OCI-LY1 (cell line): ENCODE measurements at regions not wholly inside any gene's neighbourhood (a gene's known extent, or its start where the extent isn't known, plus 50 kb on each side); places are given as distances from the start of the nearest gene placed in this dataset.

ENCODE experiments used
- H2AFZ ChIP-seq: fragments of 200-600 bp; sonication (generic), shearing (Covaris generic); 2 replicates; pipeline ENCODE4 v1.6.0; 2014; ENCODE audit warnings: antibody characterized with exemption, mild to moderate bottlenecking, low read length
- H3F3A ChIP-seq: fragments of 200-600 bp; sonication (generic), shearing (Covaris generic); 2 replicates; pipeline ENCODE4 v1.6.0; 2014; ENCODE audit warnings: mild to moderate bottlenecking, antibody characterized with exemption, low read length, moderate library complexity; ENCODE audit not compliant: insufficient read depth
- H3K27ac ChIP-seq: fragments of 200-600 bp; sonication (generic); 2 replicates; pipeline ENCODE4 v1.5.1; 2014; ENCODE audit warnings: low read length, mixed run types, mild to moderate bottlenecking, low read depth; ENCODE audit not compliant: poor library complexity, severe bottlenecking
- H3K27me3 ChIP-seq: fragments of 200-600 bp; sonication (generic); 2 replicates; pipeline ENCODE4 v1.6.0; 2014; ENCODE audit warnings: antibody characterized with exemption, mild to moderate bottlenecking, low read length, moderate library complexity; ENCODE audit not compliant: insufficient read depth
- H3K36me3 ChIP-seq: fragments of 200-600 bp; sonication (generic); 2 replicates; pipeline ENCODE4 v1.6.1; 2014; ENCODE audit warnings: mild to moderate bottlenecking, antibody characterized with exemption, low read length, moderate library complexity, mixed read lengths; ENCODE audit not compliant: insufficient read depth
- H3K4me1 ChIP-seq: fragments of 200-600 bp; sonication (generic); 2 replicates; pipeline ENCODE4 v1.5.1; 2014; ENCODE audit warnings: mild to moderate bottlenecking, low read length, moderate library complexity; ENCODE audit not compliant: insufficient read depth, severe bottlenecking
- H3K4me2 ChIP-seq: fragments of 200-600 bp; sonication (generic), shearing (Covaris generic); 2 replicates; pipeline ENCODE4 v1.6.1; 2014; ENCODE audit warnings: low read length
- H3K4me3 ChIP-seq: fragments of 200-600 bp; sonication (generic); 2 replicates; pipeline ENCODE4 v1.5.1; 2014; ENCODE audit warnings: low read length, low read depth, mild to moderate bottlenecking, mixed read lengths; ENCODE audit not compliant: poor library complexity, severe bottlenecking
- H3K79me2 ChIP-seq: fragments of 200-600 bp; shearing (Covaris generic); 2 replicates; pipeline ENCODE4 v1.6.1; 2016; ENCODE audit warnings: mixed run types, low read length, mixed read lengths; ENCODE audit not compliant: insufficient read depth
- H3K9ac ChIP-seq: fragments of 200-600 bp; sonication (generic), shearing (Covaris generic); 2 replicates; pipeline ENCODE4 v1.6.1; 2014; ENCODE audit warnings: mild to moderate bottlenecking, low read length, mixed read lengths
- H3K9me2 ChIP-seq: fragments of 200-600 bp; sonication (generic), shearing (Covaris generic); 2 replicates; pipeline ENCODE4 v1.6.1; 2014; ENCODE audit warnings: low read depth, mild to moderate bottlenecking, low read length, mixed read lengths
- H3K9me3 ChIP-seq: fragments of 200-600 bp; shearing (Covaris generic); 2 replicates; pipeline ENCODE4 v1.6.1; 2014; ENCODE audit warnings: low read length, mixed read lengths
- H4K20me1 ChIP-seq: fragments of 200-600 bp; sonication (generic), shearing (Covaris generic); 2 replicates; pipeline ENCODE4 v1.6.0; 2016; ENCODE audit warnings: mild to moderate bottlenecking, low read length; ENCODE audit not compliant: insufficient read depth
- EZH2 ChIP-seq: fragments of 200-600 bp; sonication (generic), shearing (Covaris generic); IDR thresholded peaks from 2 replicates; pipeline ENCODE4 v1.8.0; 2017; ENCODE audit warnings: borderline replicate concordance, mixed run types, mild to moderate bottlenecking, antibody characterized with exemption, low read length, moderate library complexity, mixed read lengths
- TF ChIP-seq, protein P1 (sequence below): fragments of 200-600 bp; sonication (generic), shearing (Covaris generic); IDR thresholded peaks from 2 replicates; pipeline ENCODE4 v1.5.1; 2017; ENCODE audit warnings: mild to moderate bottlenecking, antibody characterized with exemption, low read length, moderate library complexity, mixed read lengths

GRCh38 chr15:93809516-93809915 is 421.8 kb upstream of the MCTP2 start:
- Histone ChIP-seq H3K79me2 (no peaks in the 10 kb centered on the region), H3K4me2 (no peak overlapping the region), H3F3A (no peaks in the 10 kb centered on the region), H2AFZ (no peak overlapping the region), H3K36me3 (no peaks in the 10 kb centered on the region), H3K4me1 (no peaks in the 10 kb centered on the region), H4K20me1 (no peaks in the 10 kb centered on the region), H3K9me2 (no peaks in the 10 kb centered on the region), H3K27ac (no peak overlapping the region), H3K27me3 (no peaks in the 10 kb centered on the region), H3K4me3 (no peak overlapping the region), H3K9me3 (no peaks in the 10 kb centered on the region), H3K9ac (no peak overlapping the region)
- no peak for TF ChIP-seq EZH2
- TF ChIP-seq, protein P1, sequence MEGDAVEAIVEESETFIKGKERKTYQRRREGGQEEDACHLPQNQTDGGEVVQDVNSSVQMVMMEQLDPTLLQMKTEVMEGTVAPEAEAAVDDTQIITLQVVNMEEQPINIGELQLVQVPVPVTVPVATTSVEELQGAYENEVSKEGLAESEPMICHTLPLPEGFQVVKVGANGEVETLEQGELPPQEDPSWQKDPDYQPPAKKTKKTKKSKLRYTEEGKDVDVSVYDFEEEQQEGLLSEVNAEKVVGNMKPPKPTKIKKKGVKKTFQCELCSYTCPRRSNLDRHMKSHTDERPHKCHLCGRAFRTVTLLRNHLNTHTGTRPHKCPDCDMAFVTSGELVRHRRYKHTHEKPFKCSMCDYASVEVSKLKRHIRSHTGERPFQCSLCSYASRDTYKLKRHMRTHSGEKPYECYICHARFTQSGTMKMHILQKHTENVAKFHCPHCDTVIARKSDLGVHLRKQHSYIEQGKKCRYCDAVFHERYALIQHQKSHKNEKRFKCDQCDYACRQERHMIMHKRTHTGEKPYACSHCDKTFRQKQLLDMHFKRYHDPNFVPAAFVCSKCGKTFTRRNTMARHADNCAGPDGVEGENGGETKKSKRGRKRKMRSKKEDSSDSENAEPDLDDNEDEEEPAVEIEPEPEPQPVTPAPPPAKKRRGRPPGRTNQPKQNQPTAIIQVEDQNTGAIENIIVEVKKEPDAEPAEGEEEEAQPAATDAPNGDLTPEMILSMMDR: no peak

DNA sequence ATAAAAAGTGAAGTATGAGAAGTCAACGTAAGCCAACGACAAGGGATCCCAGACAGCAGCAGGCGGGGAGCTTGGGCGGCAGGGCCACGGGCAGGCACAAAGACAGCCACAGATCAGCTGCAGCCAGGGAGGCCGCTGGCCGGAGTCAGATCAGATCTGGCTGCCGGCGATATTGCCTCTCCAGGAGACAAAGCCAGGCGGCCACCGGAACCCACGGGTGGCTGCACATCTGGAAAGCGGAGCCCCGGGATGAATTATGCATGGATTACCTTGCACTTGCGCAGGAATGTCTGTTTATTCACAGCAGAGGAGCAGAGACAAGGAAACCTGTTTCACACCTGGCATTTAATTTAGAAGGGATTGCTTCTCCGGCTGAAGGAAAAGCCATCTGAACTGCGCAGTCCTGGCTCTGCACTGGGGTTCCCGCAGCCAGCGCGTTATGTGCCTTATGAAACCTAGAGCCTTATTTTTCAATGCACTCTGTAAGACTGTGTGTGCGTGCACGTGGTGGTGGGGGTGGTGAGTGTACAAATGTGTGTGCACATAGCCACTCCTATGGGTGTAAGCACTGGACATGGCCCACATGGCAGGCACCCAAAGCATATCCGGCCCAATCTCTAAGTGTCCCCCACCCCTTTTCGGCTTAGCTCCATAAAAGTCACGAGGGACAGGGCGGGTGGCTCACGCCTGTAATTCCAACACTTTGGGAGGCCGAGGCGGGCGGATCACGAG is 427.8 kb upstream of the MCTP2 start:
- no peak overlapping the region for H3K27ac ChIP-seq
- H3K4me1 ChIP-seq: no peaks in the 10 kb centered on the region
- no peaks in the 10 kb centered on the region for H3K9me3 ChIP-seq
- no peak overlapping the region for H3K4me2 ChIP-seq
- TF ChIP-seq, protein P1: no peak
- no peak for TF ChIP-seq EZH2
- H3K79me2 ChIP-seq: no peaks in the 10 kb centered on the region
- no peaks in the 10 kb centered on the region for H3K9me2 ChIP-seq
- H4K20me1 ChIP-seq: no peaks in the 10 kb centered on the region
- H3K4me3 ChIP-seq: no peak overlapping the region
- H3F3A ChIP-seq: no peaks in the 10 kb centered on the region
- no peaks in the 10 kb centered on the region for H3K36me3 ChIP-seq
- H2AFZ ChIP-seq: no peak overlapping the region
- no peak overlapping the region for H3K9ac ChIP-seq
- H3K27me3 ChIP-seq: no peaks in the 10 kb centered on the region

- H4K20me1 ChIP-seq: no peaks in the 10 kb centered on the region
- no peaks in the 10 kb centered on the region for H3K4me1 ChIP-seq
- H3K27me3 ChIP-seq: no peaks in the 10 kb centered on the region
- H3K27ac ChIP-seq: no peak overlapping the region
- no peak overlapping the region for H3K9ac ChIP-seq
- H2AFZ ChIP-seq: no peak overlapping the region
- no peaks in the 10 kb centered on the region for H3F3A ChIP-seq
- no peak overlapping the region for H3K4me2 ChIP-seq
- no peak overlapping the region for H3K4me3 ChIP-seq
- H3K79me2 ChIP-seq: no peaks in the 10 kb centered on the region
- H3K9me2 ChIP-seq: no peaks in the 10 kb centered on the region
- TF ChIP-seq EZH2: no peak
- H3K36me3 ChIP-seq: no peaks in the 10 kb centered on the region
- no peaks in the 10 kb centered on the region for H3K9me3 ChIP-seq
These were observed 430.2 kb upstream of the MCTP2 start for GRCh38 chr15:93801206-93801605.

DNA sequence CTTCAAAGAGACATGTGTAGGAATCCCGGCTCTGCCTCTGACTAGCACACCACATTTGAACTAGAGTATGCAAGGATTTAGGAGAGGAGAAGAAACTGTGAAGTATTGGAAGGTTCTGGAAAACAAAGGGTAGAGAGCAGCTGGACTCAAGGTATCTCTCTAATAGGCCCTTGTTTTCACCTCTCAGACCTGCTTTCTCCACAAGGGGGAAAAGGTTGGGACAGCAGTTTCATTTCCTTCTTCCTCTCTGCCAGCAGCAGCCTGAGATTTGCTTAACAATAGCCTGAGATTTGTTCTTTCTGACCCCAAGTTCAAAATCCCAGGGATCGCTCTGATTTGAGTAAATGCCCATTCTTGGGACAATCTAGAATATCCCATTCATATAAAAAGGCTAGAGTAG is 430.6 kb upstream of the MCTP2 start:
- TF ChIP-seq, protein P1: no peak
- no peak for TF ChIP-seq EZH2
- Histone ChIP-seq H3K4me2 (no peak overlapping the region), H3K9me2 (no peaks in the 10 kb centered on the region), H3K27ac (no peak overlapping the region), H3K4me3 (no peak overlapping the region), H2AFZ (no peak overlapping the region), H3K79me2 (no peaks in the 10 kb centered on the region), H3K27me3 (no peaks in the 10 kb centered on the region), H4K20me1 (no peaks in the 10 kb centered on the region), H3K9me3 (no peaks in the 10 kb centered on the region), H3K36me3 (no peaks in the 10 kb centered on the region), H3K4me1 (no peaks in the 10 kb centered on the region), H3K9ac (no peak overlapping the region), H3F3A (no peaks in the 10 kb centered on the region)
